ENCODE measurements at regions not wholly inside any gene's neighbourhood (a gene's known extent, or its start where the extent isn't known, plus 50 kb on each side); places are given as distances from the start of the nearest gene placed in this dataset.

DNA sequence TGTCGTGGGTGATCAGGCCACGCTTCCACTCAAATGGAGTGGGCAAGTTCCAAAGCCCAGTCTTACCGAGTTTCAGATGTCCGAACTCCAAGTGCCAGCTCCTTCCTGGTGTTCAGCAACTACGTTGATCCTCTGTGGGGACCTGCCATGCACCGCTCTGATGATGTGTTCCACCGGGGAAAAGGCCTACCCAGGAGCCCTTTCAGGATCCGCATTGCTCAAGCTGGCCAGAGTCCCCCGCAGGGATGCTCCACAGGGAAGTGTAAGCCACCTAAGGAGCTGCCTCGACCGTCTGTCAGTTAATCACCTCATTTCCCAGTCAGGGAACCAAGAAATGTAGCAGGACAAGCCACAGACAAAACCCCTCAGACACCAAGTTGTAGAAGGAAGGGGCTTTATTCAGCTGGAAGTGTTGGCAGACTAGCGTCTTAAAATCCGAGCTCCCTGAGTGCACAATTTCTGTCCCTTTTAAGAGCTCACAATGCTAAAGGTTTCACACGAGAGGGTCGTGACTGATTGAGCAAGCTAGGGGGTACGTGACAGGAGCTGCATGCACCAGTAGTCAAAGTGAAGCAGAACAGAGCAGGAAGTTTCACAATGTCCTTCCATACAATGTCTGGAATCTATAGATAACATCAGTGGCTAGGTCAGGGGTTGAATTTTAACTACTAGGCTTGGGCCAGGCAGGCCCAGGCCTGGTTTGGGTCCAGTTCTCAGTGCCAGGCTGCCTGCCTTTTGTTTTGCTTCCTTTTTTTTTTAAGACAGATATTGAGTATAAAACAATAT, 126.2 kb upstream of the ZDHHC15 start:
- TF ChIP-seq, protein P1, sequence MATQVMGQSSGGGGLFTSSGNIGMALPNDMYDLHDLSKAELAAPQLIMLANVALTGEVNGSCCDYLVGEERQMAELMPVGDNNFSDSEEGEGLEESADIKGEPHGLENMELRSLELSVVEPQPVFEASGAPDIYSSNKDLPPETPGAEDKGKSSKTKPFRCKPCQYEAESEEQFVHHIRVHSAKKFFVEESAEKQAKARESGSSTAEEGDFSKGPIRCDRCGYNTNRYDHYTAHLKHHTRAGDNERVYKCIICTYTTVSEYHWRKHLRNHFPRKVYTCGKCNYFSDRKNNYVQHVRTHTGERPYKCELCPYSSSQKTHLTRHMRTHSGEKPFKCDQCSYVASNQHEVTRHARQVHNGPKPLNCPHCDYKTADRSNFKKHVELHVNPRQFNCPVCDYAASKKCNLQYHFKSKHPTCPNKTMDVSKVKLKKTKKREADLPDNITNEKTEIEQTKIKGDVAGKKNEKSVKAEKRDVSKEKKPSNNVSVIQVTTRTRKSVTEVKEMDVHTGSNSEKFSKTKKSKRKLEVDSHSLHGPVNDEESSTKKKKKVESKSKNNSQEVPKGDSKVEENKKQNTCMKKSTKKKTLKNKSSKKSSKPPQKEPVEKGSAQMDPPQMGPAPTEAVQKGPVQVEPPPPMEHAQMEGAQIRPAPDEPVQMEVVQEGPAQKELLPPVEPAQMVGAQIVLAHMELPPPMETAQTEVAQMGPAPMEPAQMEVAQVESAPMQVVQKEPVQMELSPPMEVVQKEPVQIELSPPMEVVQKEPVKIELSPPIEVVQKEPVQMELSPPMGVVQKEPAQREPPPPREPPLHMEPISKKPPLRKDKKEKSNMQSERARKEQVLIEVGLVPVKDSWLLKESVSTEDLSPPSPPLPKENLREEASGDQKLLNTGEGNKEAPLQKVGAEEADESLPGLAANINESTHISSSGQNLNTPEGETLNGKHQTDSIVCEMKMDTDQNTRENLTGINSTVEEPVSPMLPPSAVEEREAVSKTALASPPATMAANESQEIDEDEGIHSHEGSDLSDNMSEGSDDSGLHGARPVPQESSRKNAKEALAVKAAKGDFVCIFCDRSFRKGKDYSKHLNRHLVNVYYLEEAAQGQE (IDR thresholded peaks at IDR 0.05; ENCODE audit: insufficient read depth in 1 of 2, low read depth in 2 of 2, low read length in 1 of 2), result no peak
- TF ChIP-seq, protein P2, sequence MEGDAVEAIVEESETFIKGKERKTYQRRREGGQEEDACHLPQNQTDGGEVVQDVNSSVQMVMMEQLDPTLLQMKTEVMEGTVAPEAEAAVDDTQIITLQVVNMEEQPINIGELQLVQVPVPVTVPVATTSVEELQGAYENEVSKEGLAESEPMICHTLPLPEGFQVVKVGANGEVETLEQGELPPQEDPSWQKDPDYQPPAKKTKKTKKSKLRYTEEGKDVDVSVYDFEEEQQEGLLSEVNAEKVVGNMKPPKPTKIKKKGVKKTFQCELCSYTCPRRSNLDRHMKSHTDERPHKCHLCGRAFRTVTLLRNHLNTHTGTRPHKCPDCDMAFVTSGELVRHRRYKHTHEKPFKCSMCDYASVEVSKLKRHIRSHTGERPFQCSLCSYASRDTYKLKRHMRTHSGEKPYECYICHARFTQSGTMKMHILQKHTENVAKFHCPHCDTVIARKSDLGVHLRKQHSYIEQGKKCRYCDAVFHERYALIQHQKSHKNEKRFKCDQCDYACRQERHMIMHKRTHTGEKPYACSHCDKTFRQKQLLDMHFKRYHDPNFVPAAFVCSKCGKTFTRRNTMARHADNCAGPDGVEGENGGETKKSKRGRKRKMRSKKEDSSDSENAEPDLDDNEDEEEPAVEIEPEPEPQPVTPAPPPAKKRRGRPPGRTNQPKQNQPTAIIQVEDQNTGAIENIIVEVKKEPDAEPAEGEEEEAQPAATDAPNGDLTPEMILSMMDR (IDR thresholded peaks at IDR 0.05), result no peak
- TF ChIP-seq SIN3A (IDR thresholded peaks at IDR 0.05; ENCODE audit: borderline replicate concordance, insufficient read depth, low read depth, low read length) (no peak), POLR2AphosphoS5 (IDR thresholded peaks at IDR 0.05; ENCODE audit: low read depth, low read length) (no peak), TCF7L2 (IDR thresholded peaks at IDR 0.05; ENCODE audit: low read depth, low read length) (no peak)
- BruUV-seq (replicated peaks), result no TSS peak
- POLR2A ChIA-PET, result no interaction called here

DNA sequence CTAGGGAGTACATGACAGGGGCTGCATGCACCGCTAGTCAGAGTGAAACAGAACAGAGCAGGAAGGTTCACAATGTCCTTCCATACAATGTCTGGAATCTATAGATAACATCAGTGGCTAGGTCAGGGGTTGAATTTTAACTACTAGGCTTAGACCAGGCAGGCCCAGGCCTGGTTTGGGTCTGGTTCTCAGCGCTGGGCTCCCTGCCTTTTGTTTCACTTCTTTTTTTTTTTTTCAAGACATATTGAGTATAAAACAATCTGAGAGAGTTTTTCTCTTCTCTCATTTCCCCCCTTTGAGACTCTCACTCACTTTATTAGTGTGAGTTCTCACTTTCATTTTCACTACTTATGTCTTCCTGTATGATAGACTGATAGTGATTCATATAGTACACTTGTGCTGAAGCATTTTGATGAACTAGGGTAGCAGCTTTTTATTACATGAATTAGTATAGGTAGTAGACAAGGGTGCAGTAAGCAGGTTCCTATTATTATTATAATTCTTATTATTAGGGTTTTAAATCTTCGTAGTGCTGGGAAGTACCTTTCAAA, 120.0 kb upstream of the ZDHHC15 start:
- H3K4me1 ChIP-seq (ENCODE audit: control insufficient read depth, insufficient read depth, low read length), result no peaks in the 10 kb centered on the region
- CTCF ChIA-PET, result no interaction called here
- H3K36me3 ChIP-seq (ENCODE audit: control insufficient read depth, insufficient read depth, low read length), result no peaks in the 10 kb centered on the region
- intact Hi-C loops (cut with micrococcal nuclease; ENCODE audit: unreplicated experiment) (no loop called here), in situ Hi-C loops (cut with HindIII; ENCODE audit: low pct_unique_long_range_greater_than_20kb, low sequenced_read_pairs) (no loop called here)
- ATAC-seq (no peak), DNase-seq (ENCODE audit: low read depth, low spot score) (no peak)
- H3K27me3 ChIP-seq (ENCODE audit: control insufficient read depth, insufficient read depth, low read length), result no peaks in the 10 kb centered on the region
- no TSS peak for BruUV-seq (replicated peaks)
- no peak overlapping the region for H3K27ac ChIP-seq (ENCODE audit: low read length)
- TF ChIP-seq, protein P1 (IDR thresholded peaks at IDR 0.05; ENCODE audit: insufficient read depth in 1 of 2, low read depth in 2 of 2, low read length in 1 of 2), result no peak
- TF ChIP-seq TCF7L2 (IDR thresholded peaks at IDR 0.05; ENCODE audit: low read depth, low read length) (no peak), POLR2AphosphoS5 (IDR thresholded peaks at IDR 0.05; ENCODE audit: low read depth, low read length) (no peak), SIN3A (IDR thresholded peaks at IDR 0.05; ENCODE audit: borderline replicate concordance, insufficient read depth, low read depth, low read length) (no peak)
- TF ChIP-seq, protein P2 (IDR thresholded peaks at IDR 0.05), result no peak
- H3K4me3 ChIP-seq (ENCODE audit: low read depth in 2 of 2, low read length in 2 of 2), result no peak overlapping the region
- POLR2A ChIA-PET, result no interaction called here
- no peaks in the 10 kb centered on the region for H3K9me3 ChIP-seq (ENCODE audit: control insufficient read depth, insufficient read depth, low read depth, low read length)

More for the DNA sequence above, 126.2 kb upstream of the ZDHHC15 start:
- CTCF ChIA-PET, result no interaction called here
- no peak overlapping the region for H3K4me3 ChIP-seq (ENCODE audit: low read depth in 2 of 2, low read length in 2 of 2)
- no peaks in the 10 kb centered on the region for H3K4me1 ChIP-seq (ENCODE audit: control insufficient read depth, insufficient read depth, low read length)
- in situ Hi-C loops (cut with HindIII; ENCODE audit: low pct_unique_long_range_greater_than_20kb, low sequenced_read_pairs) (no loop called here), intact Hi-C loops (cut with micrococcal nuclease; ENCODE audit: unreplicated experiment) (no loop called here)
- no peak overlapping the region for H3K27ac ChIP-seq (ENCODE audit: low read length)
- H3K9me3 ChIP-seq (ENCODE audit: control insufficient read depth, insufficient read depth, low read depth, low read length), result no peaks in the 10 kb centered on the region
- DNase-seq (ENCODE audit: low read depth, low spot score) (no peak), ATAC-seq (no peak)
- H3K36me3 ChIP-seq (ENCODE audit: control insufficient read depth, insufficient read depth, low read length), result no peaks in the 10 kb centered on the region
- no peaks in the 10 kb centered on the region for H3K27me3 ChIP-seq (ENCODE audit: control insufficient read depth, insufficient read depth, low read length)
